GM10266 (cell line): ENCODE measurements at regions not wholly inside any gene's neighbourhood (a gene's known extent, or its start where the extent isn't known, plus 50 kb on each side); places are given as distances from the start of the nearest gene placed in this dataset.

Source experiments
- DNase-seq: peaks from one replicate; pipeline ENCODE4 v3.0.0; 2012; ENCODE audit errors: extremely low spot score
- TF ChIP-seq, protein P1 (sequence below): IDR thresholded peaks from 2 replicates; pipeline ENCODE4 v1.5.1; 2012; ENCODE audit warnings: mild to moderate bottlenecking, low read depth; ENCODE audit not compliant: control insufficient read depth, insufficient read depth; ENCODE audit errors: missing control alignments

GRCh38 chr13:95352486-95352885, 51.2 kb upstream of the ABCC4 start:
- TF ChIP-seq, protein P1, sequence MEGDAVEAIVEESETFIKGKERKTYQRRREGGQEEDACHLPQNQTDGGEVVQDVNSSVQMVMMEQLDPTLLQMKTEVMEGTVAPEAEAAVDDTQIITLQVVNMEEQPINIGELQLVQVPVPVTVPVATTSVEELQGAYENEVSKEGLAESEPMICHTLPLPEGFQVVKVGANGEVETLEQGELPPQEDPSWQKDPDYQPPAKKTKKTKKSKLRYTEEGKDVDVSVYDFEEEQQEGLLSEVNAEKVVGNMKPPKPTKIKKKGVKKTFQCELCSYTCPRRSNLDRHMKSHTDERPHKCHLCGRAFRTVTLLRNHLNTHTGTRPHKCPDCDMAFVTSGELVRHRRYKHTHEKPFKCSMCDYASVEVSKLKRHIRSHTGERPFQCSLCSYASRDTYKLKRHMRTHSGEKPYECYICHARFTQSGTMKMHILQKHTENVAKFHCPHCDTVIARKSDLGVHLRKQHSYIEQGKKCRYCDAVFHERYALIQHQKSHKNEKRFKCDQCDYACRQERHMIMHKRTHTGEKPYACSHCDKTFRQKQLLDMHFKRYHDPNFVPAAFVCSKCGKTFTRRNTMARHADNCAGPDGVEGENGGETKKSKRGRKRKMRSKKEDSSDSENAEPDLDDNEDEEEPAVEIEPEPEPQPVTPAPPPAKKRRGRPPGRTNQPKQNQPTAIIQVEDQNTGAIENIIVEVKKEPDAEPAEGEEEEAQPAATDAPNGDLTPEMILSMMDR = no peak
- no peak for DNase-seq

DNA sequence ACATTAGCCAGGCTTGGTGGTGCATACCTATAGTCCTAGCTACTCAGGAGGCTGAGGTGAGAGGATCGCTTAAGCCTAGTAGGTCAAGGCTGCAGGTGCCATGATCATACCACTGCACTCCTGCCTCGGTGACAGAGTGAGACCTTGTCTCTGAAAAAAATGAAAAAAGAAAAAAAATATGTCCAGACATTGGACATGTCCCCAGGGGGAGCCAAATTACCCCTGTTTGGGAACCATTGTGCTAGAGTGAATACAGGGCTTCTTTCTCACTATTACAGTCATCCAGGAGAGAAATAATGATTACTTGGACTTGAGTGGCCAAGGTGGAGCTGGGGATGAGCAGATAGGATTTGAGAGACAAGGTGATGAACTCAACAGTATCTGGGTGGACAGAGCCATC, 52.9 kb upstream of the ABCC4 start:
- TF ChIP-seq, protein P1 = no peak
- DNase-seq = no peak

DNA sequence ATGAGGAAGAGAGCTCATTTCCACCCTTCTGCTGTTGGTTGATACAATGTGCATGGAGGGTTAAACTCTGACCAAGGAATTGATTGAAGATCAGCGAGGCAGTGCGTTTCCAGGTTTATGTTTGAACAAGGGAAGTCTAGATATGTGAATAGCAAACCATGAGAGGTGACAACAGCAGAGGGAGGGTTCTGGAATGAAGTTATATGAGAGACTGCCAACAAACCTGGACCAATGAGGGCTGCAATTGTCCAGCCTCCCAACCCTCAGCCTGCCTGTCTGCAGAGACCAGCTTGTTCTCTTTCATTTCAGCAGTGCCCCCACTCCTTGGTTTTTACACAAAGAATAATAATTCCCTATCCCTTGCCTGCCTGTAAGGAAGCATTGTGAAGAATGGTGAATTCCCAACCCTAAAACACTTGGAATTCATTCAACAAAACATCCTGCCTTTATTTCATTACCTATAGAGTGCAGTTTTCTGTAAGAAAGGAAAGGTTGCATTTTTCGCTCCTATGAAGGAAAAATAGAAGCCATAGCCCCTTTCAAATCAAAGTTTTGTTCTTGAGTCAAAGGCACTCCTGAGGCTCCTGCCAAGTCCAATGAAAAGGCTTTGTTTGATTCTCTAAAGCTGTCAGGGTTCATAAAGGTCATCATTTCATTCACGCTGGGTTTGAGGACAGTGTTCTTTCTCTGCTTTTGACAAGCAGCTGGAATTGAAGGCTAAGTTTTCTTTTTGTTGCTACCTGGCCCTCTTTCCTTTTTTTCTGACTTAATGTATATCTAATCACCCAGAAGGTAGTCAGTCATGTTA, 53.6 kb upstream of the ABCC4 start:
- TF ChIP-seq, protein P1 = no peak
- DNase-seq = no peak

DNA sequence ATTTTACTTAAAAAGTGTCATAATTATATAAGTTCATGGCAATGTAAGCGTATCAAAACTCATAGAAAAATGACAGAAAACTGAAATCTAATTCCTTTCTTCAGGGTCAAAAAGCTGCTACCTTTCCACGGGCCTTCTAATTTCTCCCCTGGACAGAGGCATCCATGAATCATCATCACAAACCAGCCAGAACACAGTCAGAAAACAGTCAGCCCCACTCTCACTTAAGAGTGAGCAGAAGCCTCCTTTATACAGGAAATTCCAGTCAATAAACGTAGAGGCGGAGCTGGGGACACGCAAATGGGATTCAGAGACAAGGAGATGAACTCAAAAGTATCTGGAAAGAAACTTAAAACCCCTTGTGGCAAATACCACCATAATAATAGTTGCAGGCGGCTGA, 54.2 kb upstream of the ABCC4 start:
- TF ChIP-seq, protein P1 = no peak
- DNase-seq = no peak

- no peak for DNase-seq
- TF ChIP-seq, protein P1 = no peak
Measured at GRCh38 chr13:95356916-95357315, 55.7 kb upstream of the ABCC4 start.

GRCh38 chr13:95357875-95358274, 56.6 kb upstream of the ABCC4 start:
- DNase-seq = no peak
- TF ChIP-seq, protein P1 = no peak

GRCh38 chr13:95360052-95360451, 58.8 kb upstream of the ABCC4 start:
- no peak for DNase-seq
- TF ChIP-seq, protein P1 = no peak
